SK-N-MC (cell line): ENCODE measurements at regions not wholly inside any gene's neighbourhood (a gene's known extent, or its start where the extent isn't known, plus 50 kb on each side); places are given as distances from the start of the nearest gene placed in this dataset.

ENCODE experiments used
- EZH2 ChIP-seq: fragments of 200-600 bp; sonication (generic); IDR thresholded peaks from one replicate; pipeline ENCODE4 v1.6.1; 2017; ENCODE audit warnings: antibody characterized with exemption
- POLR2AphosphoS5 ChIP-seq: IDR thresholded peaks from 2 replicates; pipeline ENCODE4 v1.6.1; 2012; ENCODE audit warnings: mild to moderate bottlenecking, low read depth, low read length, borderline replicate concordance

GRCh38 chr2:54377901-54378493 lies 78.1 kb upstream of the SPTBN1 start:
- TF ChIP-seq EZH2 (no peak), POLR2AphosphoS5 (no peak)
